ENCODE measurements at regions not wholly inside any gene's neighbourhood (a gene's known extent, or its start where the extent isn't known, plus 50 kb on each side); places are given as distances from the start of the nearest gene placed in this dataset.

GRCh38 chr3:16085884-16086608 is 88.4 kb upstream of the GALNT15 start:
- no peak for TF ChIP-seq CTCF (conservative IDR thresholded peaks at IDR 0.05)
- no peak overlapping the region for H3K4me3 Mint-ChIP-seq
- peaks cover 3% of the 10 kb centered on the region for H3K27me3 Mint-ChIP-seq
- DNase-seq (ENCODE audit: extremely low spot score, unreplicated experiment): no peak
- no peaks in the 10 kb centered on the region for H3K36me3 Mint-ChIP-seq
- H3K9me3 Mint-ChIP-seq: peaks cover 3% of the 10 kb centered on the region
- H3K27ac Mint-ChIP-seq: no peak overlapping the region
- H3K4me1 Mint-ChIP-seq (ENCODE audit: unreplicated experiment): no peaks in the 10 kb centered on the region

GRCh38 chr3:16086690-16087089 is 87.8 kb upstream of the GALNT15 start:
- no peaks in the 10 kb centered on the region for H3K36me3 Mint-ChIP-seq
- no peak overlapping the region for H3K4me3 Mint-ChIP-seq
- TF ChIP-seq CTCF (conservative IDR thresholded peaks at IDR 0.05): no peak
- peaks cover 3% of the 10 kb centered on the region for H3K9me3 Mint-ChIP-seq
- no peak for DNase-seq (ENCODE audit: extremely low spot score, unreplicated experiment)
- H3K27ac Mint-ChIP-seq: no peak overlapping the region
- H3K4me1 Mint-ChIP-seq (ENCODE audit: unreplicated experiment): no peaks in the 10 kb centered on the region
- peaks cover 3% of the 10 kb centered on the region for H3K27me3 Mint-ChIP-seq

- H3K27ac Mint-ChIP-seq: no peak overlapping the region
- peaks cover 3% of the 10 kb centered on the region for H3K9me3 Mint-ChIP-seq
- H3K4me1 Mint-ChIP-seq (ENCODE audit: unreplicated experiment): no peaks in the 10 kb centered on the region
- DNase-seq (ENCODE audit: extremely low spot score, unreplicated experiment): no peak
- no peaks in the 10 kb centered on the region for H3K36me3 Mint-ChIP-seq
- H3K27me3 Mint-ChIP-seq: peaks cover 3% of the 10 kb centered on the region
- no peak for TF ChIP-seq CTCF (conservative IDR thresholded peaks at IDR 0.05)
- no peak overlapping the region for H3K4me3 Mint-ChIP-seq
Observed at GRCh38 chr3:16088496-16088895, 86.0 kb upstream of the GALNT15 start.

GRCh38 chr3:16089521-16089920 is 85.0 kb upstream of the GALNT15 start:
- no peaks in the 10 kb centered on the region for H3K36me3 Mint-ChIP-seq
- peaks cover 3% of the 10 kb centered on the region for H3K27me3 Mint-ChIP-seq
- peaks cover 2% of the 10 kb centered on the region for H3K4me1 Mint-ChIP-seq (ENCODE audit: unreplicated experiment)
- TF ChIP-seq CTCF (conservative IDR thresholded peaks at IDR 0.05): no peak
- DNase-seq (ENCODE audit: extremely low spot score, unreplicated experiment): no peak
- H3K4me3 Mint-ChIP-seq: no peak overlapping the region
- peaks cover 3% of the 10 kb centered on the region for H3K9me3 Mint-ChIP-seq
- H3K27ac Mint-ChIP-seq: no peak overlapping the region

GRCh38 chr3:16090024-16090423 is 84.5 kb upstream of the GALNT15 start:
- Mint-ChIP-seq H3K4me1 (ENCODE audit: unreplicated experiment) (peaks cover 4% of the 10 kb centered on the region), H3K27ac (no peak overlapping the region), H3K27me3 (peaks cover 3% of the 10 kb centered on the region), H3K9me3 (no peaks in the 10 kb centered on the region), H3K36me3 (no peaks in the 10 kb centered on the region), H3K4me3 (no peak overlapping the region)
- DNase-seq (ENCODE audit: extremely low spot score, unreplicated experiment): no peak
- TF ChIP-seq CTCF (conservative IDR thresholded peaks at IDR 0.05): no peak
